Neural progenitor cell (in vitro differentiated cells): ENCODE measurements at regions not wholly inside any gene's neighbourhood (a gene's known extent, or its start where the extent isn't known, plus 50 kb on each side); places are given as distances from the start of the nearest gene placed in this dataset.
A peak's percentile ranks its signal among the peaks of the same experiment; 100 is the strongest.

Source experiments
- DNase-seq: peaks from one replicate; pipeline ENCODE4 v3.0.0-alpha.2; 2016; ENCODE audit warnings: low spot score
- H2AFZ ChIP-seq: fragments of 200-600 bp; sonication (generic); replicated peaks from 2 replicates; pipeline ENCODE4 v1.6.1; 2016; ENCODE audit warnings: antibody characterized with exemption
- H3F3A ChIP-seq: fragments of 200-600 bp; sonication (generic); 2 replicates; pipeline ENCODE4 v1.6.1; 2016; ENCODE audit warnings: antibody characterized with exemption, low read depth
- H3K27ac ChIP-seq: fragments of 200-600 bp; sonication (generic); 2 replicates; pipeline ENCODE4 v1.5.1; 2016; ENCODE audit warnings: mild to moderate bottlenecking
- H3K27me3 ChIP-seq: fragments of 200-600 bp; sonication (generic); 2 replicates; pipeline ENCODE4 v1.6.1; 2016; ENCODE audit warnings: mild to moderate bottlenecking, moderate library complexity
- H3K36me3 ChIP-seq: fragments of 200-600 bp; sonication (generic); 2 replicates; pipeline ENCODE4 v1.5.1; 2016
- H3K4me1 ChIP-seq: fragments of 200-600 bp; sonication (generic); 2 replicates; pipeline ENCODE4 v1.6.1; 2016; ENCODE audit warnings: mixed run types
- H3K4me2 ChIP-seq: fragments of 200-600 bp; sonication (generic); 2 replicates; pipeline ENCODE4 v1.6.1; 2016
- H3K4me3 ChIP-seq: fragments of 200-600 bp; sonication (generic); 2 replicates; pipeline ENCODE4 v1.5.1; 2016
- H3K79me2 ChIP-seq: fragments of 200-600 bp; sonication (generic); 2 replicates; pipeline ENCODE4 v1.6.1; 2016; ENCODE audit warnings: low read depth
- H3K9ac ChIP-seq: fragments of 200-600 bp; sonication (generic); 2 replicates; pipeline ENCODE4 v1.6.1; 2016
- H3K9me3 ChIP-seq: fragments of 200-600 bp; sonication (generic); 2 replicates; pipeline ENCODE4 v1.5.1; 2016; ENCODE audit warnings: low read depth
- H4K20me1 ChIP-seq: fragments of 200-600 bp; sonication (generic); 2 replicates; pipeline ENCODE4 v1.6.1; 2016; ENCODE audit warnings: low read depth
- H3K27ac Mint-ChIP-seq: 3 replicates; pipeline ENCODE4 v1.8.0; 2021; ENCODE audit warnings: mixed read lengths
- H3K27me3 Mint-ChIP-seq: 2 replicates; pipeline ENCODE4 v1.8.0; 2022; ENCODE audit warnings: low read depth, mild to moderate bottlenecking, inconsistent platforms, moderate library complexity, mixed read lengths; ENCODE audit not compliant: insufficient read depth
- H3K36me3 Mint-ChIP-seq: 3 replicates; pipeline ENCODE4 v1.8.0; 2021; ENCODE audit warnings: mixed read lengths
- H3K4me1 Mint-ChIP-seq: 3 replicates; pipeline ENCODE4 v1.8.0; 2021; ENCODE audit warnings: mixed read lengths
- H3K4me3 Mint-ChIP-seq: 3 replicates; pipeline ENCODE4 v1.8.0; 2021; ENCODE audit warnings: mild to moderate bottlenecking, moderate library complexity, mixed read lengths
- H3K9me3 Mint-ChIP-seq: 3 replicates; pipeline ENCODE4 v1.8.0; 2020; ENCODE audit warnings: mixed read lengths
- EZH2 ChIP-seq: fragments of 200-600 bp; sonication (generic); IDR thresholded peaks from 2 replicates; pipeline ENCODE4 v1.6.1; 2017; ENCODE audit warnings: antibody characterized with exemption, mild to moderate bottlenecking, moderate library complexity
- EZH2phosphoT487 ChIP-seq: fragments of 200-600 bp; sonication (generic); IDR thresholded peaks from 2 replicates; pipeline ENCODE4 v1.6.1; 2017; ENCODE audit warnings: antibody characterized with exemption
- TF ChIP-seq, protein P1 (sequence below): fragments of 200-600 bp; sonication (generic); IDR thresholded peaks from 2 replicates; pipeline ENCODE4 v1.5.1; 2017; ENCODE audit warnings: antibody characterized with exemption, mild to moderate bottlenecking

DNA sequence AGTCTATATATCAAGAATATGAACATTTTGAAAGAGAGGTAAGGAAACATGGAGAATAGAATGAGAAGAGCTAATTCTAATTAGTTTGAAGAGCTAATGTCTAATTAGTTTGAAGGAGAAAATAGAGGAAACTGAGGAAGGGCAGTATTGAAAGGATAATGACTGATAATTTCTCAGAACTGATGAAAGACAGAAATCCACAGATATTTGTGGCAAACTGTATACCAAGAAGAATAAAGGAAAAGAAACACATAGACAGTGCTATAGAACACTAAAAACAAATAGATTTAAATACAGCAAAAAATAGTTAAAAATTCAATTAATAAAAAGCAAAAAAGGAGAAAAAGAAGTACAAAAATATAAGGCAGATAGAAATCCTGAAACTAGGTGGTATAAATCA is 354.4 kb downstream of the QKI start:
- no peaks in the 10 kb centered on the region for H3K9me3 ChIP-seq
- H4K20me1 ChIP-seq: no peaks in the 10 kb centered on the region
- no peak overlapping the region for H3K4me3 ChIP-seq
- H3K27ac Mint-ChIP-seq: no peak overlapping the region
- DNase-seq: no peak
- no peaks in the 10 kb centered on the region for H3K36me3 ChIP-seq
- no peaks in the 10 kb centered on the region for H3K27me3 Mint-ChIP-seq
- H3K9me3 Mint-ChIP-seq: peaks cover 4% of the 10 kb centered on the region
- no peaks in the 10 kb centered on the region for H3K4me1 ChIP-seq
- H3K4me2 ChIP-seq: no peak overlapping the region
- no peak overlapping the region for H3K27ac ChIP-seq
- no peak overlapping the region for H2AFZ ChIP-seq
- H3K4me3 Mint-ChIP-seq: no peak overlapping the region
- no peak overlapping the region for H3K9ac ChIP-seq
- no peaks in the 10 kb centered on the region for H3K36me3 Mint-ChIP-seq
- TF ChIP-seq, protein P1, sequence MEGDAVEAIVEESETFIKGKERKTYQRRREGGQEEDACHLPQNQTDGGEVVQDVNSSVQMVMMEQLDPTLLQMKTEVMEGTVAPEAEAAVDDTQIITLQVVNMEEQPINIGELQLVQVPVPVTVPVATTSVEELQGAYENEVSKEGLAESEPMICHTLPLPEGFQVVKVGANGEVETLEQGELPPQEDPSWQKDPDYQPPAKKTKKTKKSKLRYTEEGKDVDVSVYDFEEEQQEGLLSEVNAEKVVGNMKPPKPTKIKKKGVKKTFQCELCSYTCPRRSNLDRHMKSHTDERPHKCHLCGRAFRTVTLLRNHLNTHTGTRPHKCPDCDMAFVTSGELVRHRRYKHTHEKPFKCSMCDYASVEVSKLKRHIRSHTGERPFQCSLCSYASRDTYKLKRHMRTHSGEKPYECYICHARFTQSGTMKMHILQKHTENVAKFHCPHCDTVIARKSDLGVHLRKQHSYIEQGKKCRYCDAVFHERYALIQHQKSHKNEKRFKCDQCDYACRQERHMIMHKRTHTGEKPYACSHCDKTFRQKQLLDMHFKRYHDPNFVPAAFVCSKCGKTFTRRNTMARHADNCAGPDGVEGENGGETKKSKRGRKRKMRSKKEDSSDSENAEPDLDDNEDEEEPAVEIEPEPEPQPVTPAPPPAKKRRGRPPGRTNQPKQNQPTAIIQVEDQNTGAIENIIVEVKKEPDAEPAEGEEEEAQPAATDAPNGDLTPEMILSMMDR: no peak
- TF ChIP-seq EZH2phosphoT487: no peak
- no peaks in the 10 kb centered on the region for H3F3A ChIP-seq
- no peaks in the 10 kb centered on the region for H3K79me2 ChIP-seq
- H3K4me1 Mint-ChIP-seq: peaks cover 7% of the 10 kb centered on the region
- H3K27me3 ChIP-seq: no peaks in the 10 kb centered on the region

- no peaks in the 10 kb centered on the region for H3K27me3 ChIP-seq
- no peak overlapping the region for H3K4me3 ChIP-seq
- no peaks in the 10 kb centered on the region for H4K20me1 ChIP-seq
- peaks cover 4% of the 10 kb centered on the region for H3K27me3 Mint-ChIP-seq
- H3K79me2 ChIP-seq: no peaks in the 10 kb centered on the region
- no peaks in the 10 kb centered on the region for H3K36me3 ChIP-seq
- DNase-seq: no peak
- no peak overlapping the region for H3K27ac Mint-ChIP-seq
- no peak overlapping the region for H3K9ac ChIP-seq
- no peak overlapping the region for H3K4me2 ChIP-seq
- H3K4me1 Mint-ChIP-seq: peaks cover 7% of the 10 kb centered on the region
- peaks cover 6% of the 10 kb centered on the region for H3K9me3 Mint-ChIP-seq
- no peak for TF ChIP-seq EZH2phosphoT487
- TF ChIP-seq EZH2: no peak
- TF ChIP-seq, protein P1: no peak
- H3K27ac ChIP-seq: no peak overlapping the region
- peaks cover 2% of the 10 kb centered on the region for H3K36me3 Mint-ChIP-seq
- no peak overlapping the region for H3K4me3 Mint-ChIP-seq
- no peaks in the 10 kb centered on the region for H3K9me3 ChIP-seq
- no peaks in the 10 kb centered on the region for H3K4me1 ChIP-seq
- peak overlapping the region; percentile 5 for H2AFZ ChIP-seq
- no peaks in the 10 kb centered on the region for H3F3A ChIP-seq
Measured at GRCh38 chr6:163766936-163767335, 352.4 kb downstream of the QKI start.

- peaks cover 7% of the 10 kb centered on the region for H3K9me3 Mint-ChIP-seq
- H3K27ac ChIP-seq: no peak overlapping the region
- no peak overlapping the region for H3K4me2 ChIP-seq
- H2AFZ ChIP-seq: no peak overlapping the region
- H3K4me1 ChIP-seq: no peaks in the 10 kb centered on the region
- no peaks in the 10 kb centered on the region for H3K36me3 ChIP-seq
- no peaks in the 10 kb centered on the region for H4K20me1 ChIP-seq
- no peaks in the 10 kb centered on the region for H3K27me3 ChIP-seq
- no peak overlapping the region for H3K4me3 Mint-ChIP-seq
- H3K4me1 Mint-ChIP-seq: peaks cover 7% of the 10 kb centered on the region
- no peak overlapping the region for H3K27ac Mint-ChIP-seq
- H3K79me2 ChIP-seq: no peaks in the 10 kb centered on the region
- H3K9me3 ChIP-seq: no peaks in the 10 kb centered on the region
- no peaks in the 10 kb centered on the region for H3F3A ChIP-seq
- TF ChIP-seq EZH2 (no peak), EZH2phosphoT487 (no peak)
- TF ChIP-seq, protein P1: no peak
- DNase-seq: no peak
- peaks cover 2% of the 10 kb centered on the region for H3K36me3 Mint-ChIP-seq
- H3K27me3 Mint-ChIP-seq: peaks cover 5% of the 10 kb centered on the region
- no peak overlapping the region for H3K4me3 ChIP-seq
- no peak overlapping the region for H3K9ac ChIP-seq
Measured at GRCh38 chr6:163765335-163765734, 350.8 kb downstream of the QKI start.

GRCh38 chr6:163764565-163764964 is 350.0 kb downstream of the QKI start:
- H3K79me2 ChIP-seq: no peaks in the 10 kb centered on the region
- Mint-ChIP-seq H3K9me3 (peaks cover 7% of the 10 kb centered on the region), H3K36me3 (peaks cover 2% of the 10 kb centered on the region), H3K27ac (no peak overlapping the region), H3K27me3 (peaks cover 5% of the 10 kb centered on the region), H3K4me1 (peaks cover 7% of the 10 kb centered on the region), H3K4me3 (no peak overlapping the region)
- H3K4me2 ChIP-seq: no peak overlapping the region
- TF ChIP-seq, protein P1: no peak
- TF ChIP-seq EZH2phosphoT487: no peak
- TF ChIP-seq EZH2: no peak
- no peaks in the 10 kb centered on the region for H4K20me1 ChIP-seq
- H3K4me1 ChIP-seq: no peaks in the 10 kb centered on the region
- DNase-seq: no peak
- H3K9me3 ChIP-seq: no peaks in the 10 kb centered on the region
- no peak overlapping the region for H3K4me3 ChIP-seq
- H3K9ac ChIP-seq: no peak overlapping the region
- no peaks in the 10 kb centered on the region for H3K27me3 ChIP-seq
- H2AFZ ChIP-seq: peak overlapping the region; percentile 61
- no peaks in the 10 kb centered on the region for H3K36me3 ChIP-seq
- H3K27ac ChIP-seq: no peak overlapping the region
- H3F3A ChIP-seq: no peaks in the 10 kb centered on the region
